ENCODE measurements at regions not wholly inside any gene's neighbourhood (a gene's known extent, or its start where the extent isn't known, plus 50 kb on each side); places are given as distances from the start of the nearest gene placed in this dataset.

DNA sequence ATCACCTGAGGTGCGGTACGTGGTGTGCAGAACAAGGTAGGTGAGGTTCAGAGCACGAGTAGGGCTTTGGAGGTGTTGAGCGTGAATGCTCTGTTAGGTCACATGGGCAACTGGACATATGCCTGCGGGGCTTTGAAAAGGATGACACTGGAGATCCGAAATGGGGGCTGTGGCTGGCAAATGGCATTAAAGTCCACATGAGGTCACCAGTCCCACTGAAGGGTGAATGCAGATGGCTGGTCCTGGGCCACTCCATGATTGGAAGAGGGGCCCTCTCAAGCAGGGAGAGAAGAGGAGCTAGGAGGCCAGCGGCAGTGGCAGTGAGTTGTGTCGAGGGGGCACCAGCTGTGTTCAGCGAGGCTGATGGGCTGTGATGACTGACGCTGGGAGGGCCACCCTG lies 254.9 kb upstream of the SHH start:
- DNase-seq (ENCODE audit: low read depth): no peak

DNA sequence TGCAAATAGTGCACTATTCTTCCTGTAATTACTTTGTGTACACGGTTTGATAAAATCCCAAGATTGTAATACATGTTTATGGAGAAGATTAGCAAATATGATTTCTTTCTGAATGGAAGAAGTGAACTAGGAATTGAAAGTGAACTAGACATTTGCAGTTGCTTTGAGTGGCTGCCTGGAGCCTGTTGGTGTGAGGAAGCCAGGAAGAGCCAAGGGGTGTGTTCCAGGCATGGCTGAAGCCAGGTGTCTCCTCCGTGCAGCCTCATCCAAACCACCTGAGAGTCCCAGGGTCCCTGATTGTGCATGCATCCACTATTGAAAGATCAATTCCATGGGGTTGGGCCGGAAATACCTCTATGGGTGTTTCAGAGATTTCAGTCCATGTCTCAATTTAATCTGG lies 253.1 kb upstream of the SHH start:
- no peak for DNase-seq (ENCODE audit: low read depth)

DNA sequence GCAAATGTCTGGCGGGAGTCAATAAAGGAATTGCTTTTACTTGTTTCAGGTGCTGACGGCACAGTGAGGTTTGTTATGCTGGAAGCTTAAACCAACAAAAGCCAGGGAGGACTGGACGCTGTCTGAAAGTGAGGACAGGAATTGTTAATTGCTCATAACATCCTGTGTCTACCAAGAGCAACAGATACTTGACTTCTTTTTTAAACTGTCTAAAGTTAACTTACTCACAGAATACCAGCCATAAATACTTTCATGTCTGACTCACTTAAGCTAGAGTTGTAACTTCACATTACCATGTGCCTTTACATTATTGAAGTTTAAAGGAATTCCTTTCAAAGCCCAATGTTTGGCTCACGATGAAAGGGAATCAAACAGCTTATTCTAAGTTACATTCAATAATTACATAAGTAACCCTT lies 252.7 kb upstream of the SHH start:
- DNase-seq (ENCODE audit: low read depth): peak; percentile 31

DNA sequence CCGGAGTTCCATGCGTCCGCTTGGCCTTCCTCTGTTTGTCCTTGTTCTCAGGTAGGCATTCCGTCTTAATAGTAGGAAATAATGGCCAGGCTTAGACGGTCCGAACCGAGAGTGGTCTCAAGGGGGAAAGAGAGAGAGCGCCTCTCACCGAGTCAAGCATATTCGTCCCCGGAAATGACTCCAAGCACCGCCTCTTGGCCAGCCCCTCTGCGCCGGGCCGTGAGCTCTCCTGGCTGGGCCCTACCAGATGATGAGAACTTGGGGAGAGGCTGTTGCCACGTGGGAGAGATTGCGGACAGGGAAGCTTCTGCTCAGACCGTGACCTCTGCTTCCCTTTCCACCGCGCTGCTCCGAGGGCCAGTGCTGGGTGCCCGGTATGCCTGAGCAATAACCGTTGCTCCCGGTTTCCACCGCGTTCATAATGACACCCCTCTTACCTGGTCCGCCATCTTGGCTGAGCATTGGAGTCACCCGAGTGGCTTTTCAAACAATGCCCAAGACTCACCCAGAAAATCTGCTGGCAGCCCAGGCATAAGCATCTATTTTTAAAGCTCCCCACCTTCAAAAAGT lies 251.1 kb upstream of the SHH start:
- DNase-seq (ENCODE audit: low read depth): no peak

DNA sequence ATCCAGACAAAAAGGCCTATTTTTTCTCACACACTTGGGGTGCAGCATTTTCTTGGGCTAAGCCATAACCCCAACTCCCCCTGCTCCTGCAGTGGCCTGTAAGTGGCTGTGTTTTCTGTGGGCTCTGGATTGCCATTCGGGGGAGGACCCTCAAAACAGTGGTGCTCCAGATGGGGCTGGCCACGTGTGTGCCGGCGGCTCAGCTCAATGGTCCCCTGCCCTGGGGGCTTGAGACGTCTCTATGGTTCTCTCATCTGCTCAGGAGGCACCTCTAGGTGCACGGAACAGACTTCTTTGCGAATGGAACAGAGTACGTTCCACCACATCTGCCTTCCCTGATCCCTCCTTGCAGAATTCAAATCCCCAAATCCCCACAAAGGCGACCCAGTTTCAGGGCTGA lies 250.0 kb upstream of the SHH start:
- DNase-seq (ENCODE audit: low read depth): no peak

DNA sequence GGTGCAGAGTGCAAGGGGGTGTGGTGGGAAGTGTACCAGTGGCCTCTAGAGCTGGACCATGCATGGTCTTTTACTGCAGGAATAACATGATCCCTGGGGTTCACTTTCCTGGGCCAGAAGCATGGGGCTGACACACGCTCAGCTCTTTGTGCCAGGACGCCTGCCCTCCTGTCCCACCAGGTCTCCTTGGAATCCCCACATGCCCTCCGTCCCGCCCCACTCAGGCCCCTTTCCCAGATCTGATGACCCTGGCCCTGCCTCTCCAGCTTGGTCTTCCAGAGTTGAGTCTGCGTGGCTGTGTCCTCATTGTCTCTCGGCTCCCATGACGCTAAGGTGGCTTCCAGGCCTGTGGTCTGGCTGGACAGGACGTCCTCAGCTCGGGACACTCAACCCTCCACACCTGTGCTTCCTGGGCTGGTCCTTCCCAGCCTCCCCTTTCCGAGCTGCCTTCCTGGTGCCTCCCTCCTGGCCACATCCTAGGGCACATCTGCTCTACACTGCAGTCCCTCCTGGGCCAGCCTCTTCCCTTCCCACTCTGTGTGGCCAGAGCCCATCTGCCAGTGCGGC lies 249.5 kb upstream of the SHH start:
- DNase-seq (ENCODE audit: low read depth): no peak

DNA sequence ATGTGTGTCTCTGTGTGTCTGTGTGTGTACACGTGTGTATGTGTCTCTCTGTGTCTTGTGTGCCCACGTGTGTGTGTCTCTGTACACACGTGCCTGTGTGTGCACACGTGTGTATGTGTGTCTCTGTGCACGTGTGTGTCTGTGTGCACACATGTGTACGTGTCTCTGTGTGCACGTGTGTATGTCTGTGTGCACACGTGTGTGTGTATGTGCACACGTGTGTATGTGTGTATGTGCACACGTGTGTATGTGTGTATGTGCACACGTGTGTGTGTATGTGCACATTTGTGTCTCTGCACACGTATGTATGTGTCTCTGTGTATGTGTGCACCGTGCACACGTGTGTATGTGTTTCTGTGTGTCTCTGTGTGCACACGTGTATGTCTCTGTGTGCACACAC lies 248.7 kb upstream of the SHH start:
- no peak for DNase-seq (ENCODE audit: low read depth)

DNA sequence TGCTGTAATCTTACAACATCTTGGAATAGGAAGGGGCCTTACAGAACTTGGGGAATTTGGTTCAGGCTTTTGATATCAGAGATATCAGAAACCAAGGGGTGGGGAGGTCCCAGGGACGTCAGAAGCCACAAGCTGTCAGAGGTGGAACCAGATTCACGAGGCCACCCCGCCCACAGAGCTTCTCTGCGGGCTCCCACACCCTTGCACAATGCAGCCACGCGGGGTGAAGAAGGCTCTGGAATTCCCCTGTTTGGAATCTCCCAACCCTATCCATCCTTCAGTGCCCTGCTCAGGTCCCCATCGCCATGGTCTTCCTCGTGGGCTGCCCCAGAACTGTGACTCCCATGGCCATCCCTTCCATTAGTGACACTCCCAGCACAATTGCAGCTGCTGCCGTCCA lies 247.1 kb upstream of the SHH start:
- no peak for DNase-seq (ENCODE audit: low read depth)

DNA sequence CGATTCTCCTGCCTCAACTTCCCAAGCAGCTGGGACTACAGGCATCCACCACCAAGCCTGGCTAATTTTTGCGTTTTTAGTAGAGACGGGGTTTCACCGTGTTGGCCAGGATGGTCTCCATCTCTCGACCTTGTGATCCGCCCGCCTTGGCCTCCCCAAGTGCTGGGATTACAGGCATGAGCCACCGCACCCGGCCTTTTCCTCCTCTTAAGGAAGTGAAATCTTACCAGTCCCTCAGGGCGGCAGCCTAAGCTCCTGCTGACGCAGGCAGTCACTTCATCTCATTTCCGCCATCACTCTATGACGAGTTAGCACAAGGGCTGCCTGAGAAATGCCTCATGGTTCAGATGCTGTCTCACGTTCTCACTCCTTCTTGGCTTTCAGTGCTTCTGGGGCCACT lies 246.0 kb upstream of the SHH start:
- DNase-seq (ENCODE audit: low read depth): no peak

DNA sequence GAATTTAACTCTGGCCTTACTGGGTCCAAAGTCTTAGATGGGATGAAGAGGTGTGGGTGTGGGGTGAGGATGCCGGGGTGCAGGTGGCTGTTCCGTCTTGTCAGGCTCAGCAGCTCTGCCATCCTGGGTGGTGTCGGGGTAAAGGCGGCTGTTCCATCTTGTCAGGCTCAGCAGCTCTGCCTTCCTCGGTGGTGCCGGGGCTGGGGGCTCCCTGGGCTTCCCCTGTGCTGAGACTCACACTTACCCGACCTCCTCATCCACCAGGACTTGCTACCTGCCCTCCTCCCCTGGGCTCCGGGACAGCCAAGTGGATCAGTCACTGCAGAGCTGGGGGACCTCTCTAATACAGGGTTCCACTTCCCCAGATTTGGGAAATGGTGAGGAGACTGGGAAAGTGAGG lies 244.3 kb upstream of the SHH start:
- no peak for DNase-seq (ENCODE audit: low read depth)

DNA sequence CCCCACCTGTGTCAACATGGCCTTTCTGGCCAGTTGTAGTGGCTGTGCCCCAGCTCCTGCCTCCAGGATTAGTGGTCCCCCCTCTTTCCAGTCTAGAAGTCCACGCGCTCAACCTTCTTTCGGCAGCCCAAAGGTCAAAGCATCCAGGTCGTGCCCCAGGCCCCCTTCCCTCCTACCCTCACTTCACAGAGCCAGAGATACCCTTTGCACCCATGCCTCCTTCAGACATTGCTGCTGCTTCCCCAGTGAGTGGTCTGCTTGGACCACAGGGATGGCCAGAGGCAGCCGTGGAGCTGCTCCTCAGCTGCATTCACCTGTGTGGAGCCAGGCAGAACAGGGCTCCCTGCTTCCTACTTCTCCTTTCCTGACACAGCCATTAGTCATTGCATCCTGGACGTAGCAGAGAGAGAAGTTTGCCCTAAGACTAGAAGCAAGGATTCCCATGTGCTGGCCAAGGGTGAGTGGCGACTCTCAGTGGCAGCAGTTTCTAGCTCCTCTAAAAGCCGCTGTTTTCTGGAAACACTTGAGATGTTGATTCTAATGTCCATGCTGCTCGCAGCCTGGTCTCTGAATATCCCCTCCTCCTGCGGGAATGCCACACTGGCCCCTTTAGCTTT lies 243.1 kb upstream of the SHH start:
- no peak for DNase-seq (ENCODE audit: low read depth)

DNA sequence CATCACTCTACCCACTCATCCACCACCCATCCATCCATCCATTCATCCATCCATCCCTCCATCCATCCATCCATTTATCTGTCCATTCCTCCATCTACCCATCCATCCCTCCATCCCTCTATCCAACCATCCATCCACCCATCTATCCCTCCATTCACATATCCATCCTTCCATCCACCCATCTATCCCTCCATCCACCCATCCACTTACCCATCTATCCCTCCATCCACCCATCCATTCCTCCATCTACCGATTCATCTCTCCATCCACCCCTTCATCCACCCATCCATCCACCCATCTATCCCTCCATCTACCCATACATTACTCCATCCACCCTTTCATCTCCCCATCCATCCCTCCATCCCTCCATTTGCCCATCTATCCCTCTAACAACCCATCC lies 239.6 kb upstream of the SHH start:
- DNase-seq (ENCODE audit: low read depth): no peak

DNA sequence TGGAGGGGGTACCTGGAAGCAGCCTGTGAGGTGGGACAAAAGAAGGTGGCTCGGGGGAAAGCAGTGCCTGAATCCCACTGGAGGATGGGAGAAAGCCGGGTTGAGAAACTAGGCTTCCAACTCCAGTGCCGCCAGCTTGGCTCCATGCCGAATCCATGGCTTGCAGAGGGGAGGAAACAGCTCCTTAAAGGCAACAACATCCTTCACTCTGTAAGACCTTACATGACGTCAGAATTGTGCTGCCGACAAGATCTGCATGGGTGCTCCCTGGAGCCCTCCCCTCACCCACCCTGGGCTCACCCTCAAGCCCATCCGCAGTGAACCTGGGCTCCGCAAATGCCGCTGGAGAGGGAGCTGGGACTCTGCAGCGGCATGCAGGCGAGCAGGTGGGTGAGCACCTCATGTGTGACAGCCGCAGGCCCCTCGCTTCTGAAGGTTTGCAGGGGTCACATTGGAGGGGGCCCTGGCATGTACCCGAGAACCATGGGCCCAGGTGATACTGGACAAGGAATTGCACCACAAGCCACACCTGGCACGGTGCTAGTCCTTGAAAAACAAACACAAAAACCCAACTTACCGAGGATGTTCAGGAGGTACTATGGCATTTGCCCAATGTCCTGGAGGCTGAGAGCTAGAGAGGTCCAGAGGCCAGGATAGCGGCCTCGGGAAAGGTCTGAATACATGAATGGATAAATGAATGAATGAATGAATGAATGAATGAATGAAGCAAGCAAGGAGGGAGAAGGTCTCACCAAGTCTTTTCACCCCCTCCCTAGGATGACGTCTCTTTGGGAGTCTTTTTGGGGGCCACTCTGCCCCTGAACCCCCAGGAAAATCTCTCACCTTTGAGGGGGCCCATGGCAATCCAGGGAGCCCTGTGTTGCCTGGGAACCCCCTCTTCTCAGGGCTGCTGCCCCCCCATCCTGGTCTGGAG lies 238.6 kb upstream of the SHH start:
- no peak for DNase-seq (ENCODE audit: low read depth)

DNA sequence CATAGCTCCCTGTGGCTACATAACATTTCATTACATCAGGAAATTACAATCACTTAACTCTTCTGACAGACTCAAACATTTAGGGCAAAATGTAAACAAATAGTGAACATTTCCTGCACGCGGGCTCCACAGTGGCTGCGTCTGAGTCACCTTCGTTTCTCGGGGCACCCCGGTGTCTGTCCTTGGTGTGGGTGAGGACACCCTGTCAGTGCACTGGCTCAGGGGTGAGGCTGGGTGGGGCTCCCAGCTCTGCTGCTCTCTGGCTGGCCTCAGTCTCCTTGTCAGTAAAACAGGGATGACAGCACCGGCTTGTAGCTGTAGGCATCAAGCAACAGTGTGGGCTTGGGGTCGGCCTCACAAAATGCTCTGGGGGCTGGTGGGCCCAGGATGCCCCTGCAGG lies 237.1 kb upstream of the SHH start:
- no peak for DNase-seq (ENCODE audit: low read depth)

DNA sequence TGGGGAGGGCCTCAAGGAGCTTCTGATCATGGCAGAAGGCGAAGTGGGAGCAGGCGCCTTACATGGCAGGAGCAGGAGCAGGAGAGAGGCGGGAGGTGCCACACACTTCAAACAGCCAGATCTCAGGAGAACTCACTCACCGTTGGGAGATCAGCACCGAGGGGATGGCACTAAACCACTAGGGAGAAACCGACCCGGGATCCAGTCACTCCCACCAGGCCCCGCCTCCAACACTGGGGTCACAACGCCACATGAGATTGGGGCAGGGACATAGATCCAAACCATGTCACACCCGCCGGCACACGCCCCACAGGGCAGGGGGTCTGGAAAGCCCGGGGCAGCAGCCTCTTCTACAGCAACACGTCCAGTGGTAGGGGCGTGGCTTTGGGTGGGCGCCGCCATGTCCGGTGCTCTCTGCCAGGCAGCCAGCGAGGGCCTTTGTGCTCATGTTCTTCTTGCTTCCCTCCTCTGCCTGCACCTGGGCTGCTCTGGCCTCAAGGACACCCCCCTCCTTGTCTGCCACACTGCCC lies 233.8 kb upstream of the SHH start:
- no peak for DNase-seq (ENCODE audit: low read depth)

DNA sequence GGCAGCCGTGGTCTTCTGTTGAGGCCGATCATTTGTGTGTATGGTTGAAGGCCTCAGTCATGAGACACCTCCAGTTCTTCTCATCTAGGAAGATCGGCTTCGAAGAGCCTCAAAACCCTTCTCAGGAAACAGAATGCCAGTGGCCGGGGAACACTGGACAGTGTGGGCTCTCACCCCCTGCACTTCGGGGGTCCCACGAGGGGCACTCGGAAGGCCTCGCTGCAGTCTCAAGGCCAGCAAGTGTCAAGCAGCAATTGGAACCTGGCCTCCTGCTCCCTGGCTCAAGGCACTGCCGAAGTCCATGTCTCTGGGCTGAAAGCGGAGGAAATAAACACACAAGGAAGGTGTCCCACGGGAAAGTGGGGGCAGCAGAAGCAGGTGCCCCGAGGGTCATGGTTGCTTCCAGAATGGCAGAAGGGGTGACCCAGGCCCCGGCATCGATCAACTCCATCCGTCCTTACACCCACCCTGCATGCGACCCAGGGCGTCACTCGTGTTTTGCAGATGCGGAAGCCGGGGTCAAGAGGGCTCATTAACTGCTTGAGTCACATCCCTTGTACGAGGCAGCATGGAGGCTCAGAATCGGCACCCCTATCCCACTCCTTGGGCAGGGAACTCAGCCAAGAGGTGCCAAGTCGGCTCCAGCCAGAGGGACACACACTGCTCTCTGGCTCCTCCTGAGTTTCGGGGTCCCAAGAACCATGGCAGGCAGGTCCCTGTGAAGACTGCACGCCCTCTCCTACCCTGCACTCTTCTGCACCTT lies 231.3 kb upstream of the SHH start:
- DNase-seq (ENCODE audit: low read depth): no peak

DNA sequence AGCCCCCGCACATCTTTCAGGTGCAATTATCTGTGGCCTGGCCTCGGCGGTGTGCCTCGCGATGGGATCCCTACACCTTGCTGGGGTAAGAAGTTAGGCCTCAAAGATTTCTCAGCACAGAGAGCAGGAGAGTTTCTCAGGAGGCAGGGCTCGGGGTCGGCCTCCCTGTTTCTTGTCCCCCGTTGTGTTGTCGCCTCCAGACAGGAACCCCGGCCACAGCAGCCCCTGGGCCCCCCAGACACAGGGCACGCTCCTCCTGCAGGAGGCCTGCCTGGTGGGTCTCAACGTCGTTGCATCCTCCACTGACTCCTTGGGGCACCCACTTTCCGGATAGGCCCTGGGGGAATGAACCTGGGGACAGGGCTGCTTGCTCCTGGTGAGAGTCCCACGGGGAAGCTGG lies 229.1 kb upstream of the SHH start:
- DNase-seq (ENCODE audit: low read depth): no peak

DNA sequence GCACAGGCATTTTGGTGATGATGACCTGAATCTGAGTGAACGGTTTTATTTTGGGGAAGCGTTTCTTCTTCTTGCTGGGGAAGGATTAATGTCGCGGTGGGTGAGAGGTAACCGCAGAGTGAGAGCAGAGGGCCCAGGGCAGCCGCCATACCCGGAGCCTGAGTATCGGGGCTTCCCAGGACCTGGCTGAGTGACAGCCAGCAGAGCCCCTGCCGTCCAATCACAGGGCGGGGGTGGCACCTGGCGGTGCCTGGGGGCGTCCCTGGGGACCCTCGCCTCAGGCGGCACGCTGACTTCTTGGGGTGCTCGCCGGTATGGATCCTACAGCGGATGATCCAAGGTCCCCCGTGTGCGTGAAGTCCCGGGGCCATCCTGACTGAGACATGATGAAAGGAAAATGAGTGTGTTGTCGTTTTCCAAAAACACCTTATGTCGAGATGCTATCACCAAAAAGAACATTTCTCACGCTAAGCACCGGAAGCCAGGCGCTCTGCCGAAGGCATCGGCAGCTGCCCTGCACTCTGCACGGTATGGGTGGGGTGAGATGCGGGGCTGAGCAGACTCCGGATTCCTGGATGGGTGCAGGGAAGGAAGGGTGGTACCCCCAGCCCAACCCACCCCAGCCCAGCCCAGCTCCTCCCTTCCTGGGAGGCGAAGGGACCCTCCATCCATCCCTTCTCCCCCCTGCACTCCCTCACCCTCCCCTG lies 227.9 kb upstream of the SHH start:
- no peak for DNase-seq (ENCODE audit: low read depth)

DNA sequence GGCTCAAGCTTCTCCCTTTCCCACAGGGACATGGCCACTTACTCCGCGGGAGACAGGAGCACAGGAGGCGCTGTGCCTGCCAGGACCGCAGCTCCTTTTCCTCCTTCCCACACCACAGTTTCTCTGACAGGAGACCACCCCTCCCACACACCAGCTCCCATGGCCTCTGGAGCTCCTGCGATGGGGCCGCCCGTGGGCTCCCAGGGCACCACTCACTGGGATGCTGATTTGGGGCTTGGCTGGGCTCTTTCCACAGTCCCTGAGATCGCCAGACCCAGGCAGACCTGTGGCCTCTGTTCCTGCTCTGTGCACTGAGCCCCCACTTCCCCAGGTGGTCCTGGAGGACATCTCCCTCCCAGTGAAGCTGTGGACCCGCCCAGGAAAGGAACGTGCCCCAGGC lies 226.9 kb upstream of the SHH start:
- no peak for DNase-seq (ENCODE audit: low read depth)

DNA sequence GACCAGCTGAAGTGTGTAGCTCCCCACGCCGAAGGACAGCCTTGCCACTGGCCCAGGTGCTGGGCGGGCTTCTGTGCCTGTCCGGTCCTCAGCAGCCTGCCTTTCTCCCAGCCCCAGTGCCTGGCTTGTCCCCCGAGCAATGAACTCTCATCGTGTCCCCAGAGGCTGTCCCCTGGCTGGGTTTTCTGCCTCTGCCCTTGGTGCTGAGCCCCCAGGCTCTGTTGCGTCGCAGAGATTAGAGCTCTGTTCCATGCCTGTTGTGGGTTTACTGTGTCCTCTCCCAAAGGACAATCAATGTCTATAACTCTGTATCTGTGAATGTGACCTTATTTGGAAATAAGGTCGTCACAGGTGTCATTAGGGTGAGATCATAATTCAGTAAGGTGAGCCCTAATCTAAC lies 226.1 kb upstream of the SHH start:
- DNase-seq (ENCODE audit: low read depth): no peak

DNA sequence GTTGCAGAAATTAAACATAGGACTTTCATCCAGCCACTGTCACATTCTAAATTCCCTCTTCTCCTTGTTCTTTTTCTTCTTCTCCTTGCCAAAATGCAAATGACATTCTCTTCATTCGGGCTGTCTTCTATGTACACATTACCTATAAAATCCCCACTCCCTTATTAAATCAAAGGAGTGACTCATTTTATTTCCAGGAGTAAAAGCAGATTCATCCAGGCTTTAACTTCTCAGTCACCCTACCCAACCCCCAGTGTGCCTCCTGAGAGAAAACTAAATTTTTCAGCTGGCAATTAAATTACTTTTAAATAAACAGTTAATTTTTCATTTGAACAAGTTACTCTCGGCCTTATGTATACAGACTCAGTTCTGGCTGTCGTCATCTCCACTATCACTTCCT lies 223.9 kb upstream of the SHH start:
- DNase-seq (ENCODE audit: low read depth): no peak

Data from iris pigment epithelial cell (primary cell).